ENCODE measurements at regions not wholly inside any gene's neighbourhood (a gene's known extent, or its start where the extent isn't known, plus 50 kb on each side); places are given as distances from the start of the nearest gene placed in this dataset.

- TF ChIP-seq ZNF462 (CRISPR knock-in tag; IDR thresholded peaks at IDR 0.05): no peak
- no peak for TF ChIP-seq POLR2AphosphoS5 (IDR thresholded peaks at IDR 0.05; ENCODE audit: low read depth)
- TF ChIP-seq ZNF114 (CRISPR knock-in tag; IDR thresholded peaks at IDR 0.05): no peak
- TF ChIP-seq, protein P1, sequence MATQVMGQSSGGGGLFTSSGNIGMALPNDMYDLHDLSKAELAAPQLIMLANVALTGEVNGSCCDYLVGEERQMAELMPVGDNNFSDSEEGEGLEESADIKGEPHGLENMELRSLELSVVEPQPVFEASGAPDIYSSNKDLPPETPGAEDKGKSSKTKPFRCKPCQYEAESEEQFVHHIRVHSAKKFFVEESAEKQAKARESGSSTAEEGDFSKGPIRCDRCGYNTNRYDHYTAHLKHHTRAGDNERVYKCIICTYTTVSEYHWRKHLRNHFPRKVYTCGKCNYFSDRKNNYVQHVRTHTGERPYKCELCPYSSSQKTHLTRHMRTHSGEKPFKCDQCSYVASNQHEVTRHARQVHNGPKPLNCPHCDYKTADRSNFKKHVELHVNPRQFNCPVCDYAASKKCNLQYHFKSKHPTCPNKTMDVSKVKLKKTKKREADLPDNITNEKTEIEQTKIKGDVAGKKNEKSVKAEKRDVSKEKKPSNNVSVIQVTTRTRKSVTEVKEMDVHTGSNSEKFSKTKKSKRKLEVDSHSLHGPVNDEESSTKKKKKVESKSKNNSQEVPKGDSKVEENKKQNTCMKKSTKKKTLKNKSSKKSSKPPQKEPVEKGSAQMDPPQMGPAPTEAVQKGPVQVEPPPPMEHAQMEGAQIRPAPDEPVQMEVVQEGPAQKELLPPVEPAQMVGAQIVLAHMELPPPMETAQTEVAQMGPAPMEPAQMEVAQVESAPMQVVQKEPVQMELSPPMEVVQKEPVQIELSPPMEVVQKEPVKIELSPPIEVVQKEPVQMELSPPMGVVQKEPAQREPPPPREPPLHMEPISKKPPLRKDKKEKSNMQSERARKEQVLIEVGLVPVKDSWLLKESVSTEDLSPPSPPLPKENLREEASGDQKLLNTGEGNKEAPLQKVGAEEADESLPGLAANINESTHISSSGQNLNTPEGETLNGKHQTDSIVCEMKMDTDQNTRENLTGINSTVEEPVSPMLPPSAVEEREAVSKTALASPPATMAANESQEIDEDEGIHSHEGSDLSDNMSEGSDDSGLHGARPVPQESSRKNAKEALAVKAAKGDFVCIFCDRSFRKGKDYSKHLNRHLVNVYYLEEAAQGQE (IDR thresholded peaks at IDR 0.05; ENCODE audit: unreplicated experiment): no peak
- no peak for TF ChIP-seq ETS1 (IDR thresholded peaks at IDR 0.05)
- no peak for TF ChIP-seq EZH2phosphoT487 (IDR thresholded peaks at IDR 0.05; ENCODE audit: unreplicated experiment)
These were observed 93.0 kb downstream of the POSTN start (continued) for GRCh38 chr13:37505531-37505930.

Data from GM23338 (cell line).